HG03378 (cell line): ENCODE measurements at regions not wholly inside any gene's neighbourhood (a gene's known extent, or its start where the extent isn't known, plus 50 kb on each side); places are given as distances from the start of the nearest gene placed in this dataset.
A peak's percentile ranks its signal among the peaks of the same experiment; 100 is the strongest.

Experiments used
- ATAC-seq: cut with Tn5 transposase; IDR thresholded peaks from one replicate; pipeline ENCODE4 v1.9.1; 2021; ENCODE audit warnings: mild to moderate bottlenecking, moderate library complexity; ENCODE audit not compliant: unreplicated experiment

- ATAC-seq: no peak
Observed at GRCh38 chr4:100086766-100087431, 103.4 kb downstream of the DDIT4L start.

- ATAC-seq: no peak
Observed at GRCh38 chr4:100084892-100085291, 105.4 kb downstream of the DDIT4L start.

- peak; percentile 41 for ATAC-seq
Observed at GRCh38 chr4:100083289-100083688, 107.0 kb downstream of the DDIT4L start.

- ATAC-seq: peak; percentile 48
Observed at GRCh38 chr4:100082852-100083251, 107.4 kb downstream of the DDIT4L start.

- no peak for ATAC-seq
Observed at GRCh38 chr4:100081491-100081890, 108.8 kb downstream of the DDIT4L start.

GRCh38 chr4:100079264-100079663, 111.0 kb downstream of the DDIT4L start:
- ATAC-seq: no peak

- no peak for ATAC-seq
Observed at GRCh38 chr4:100076753-100077152, 113.5 kb downstream of the DDIT4L start.

GRCh38 chr4:100075486-100076270, 114.6 kb downstream of the DDIT4L start:
- no peak for ATAC-seq

- ATAC-seq: no peak
Observed at GRCh38 chr4:100075056-100075455, 115.2 kb downstream of the DDIT4L start.

- no peak for ATAC-seq
Observed at GRCh38 chr4:100071506-100071905, 118.8 kb downstream of the DDIT4L start.

GRCh38 chr4:100070868-100071267, 119.4 kb downstream of the DDIT4L start:
- no peak for ATAC-seq

GRCh38 chr4:100069207-100069606, 119.1 kb upstream of the H2AZ1 start:
- no peak for ATAC-seq

- no peak for ATAC-seq
Observed at GRCh38 chr4:100067255-100067654, 117.2 kb upstream of the H2AZ1 start.

- no peak for ATAC-seq
Observed at GRCh38 chr4:100063355-100063754, 113.3 kb upstream of the H2AZ1 start.

- no peak for ATAC-seq
Observed at GRCh38 chr4:100062921-100063320, 112.8 kb upstream of the H2AZ1 start.

GRCh38 chr4:100061835-100062234, 111.8 kb upstream of the H2AZ1 start:
- no peak for ATAC-seq

- peak; percentile 86 for ATAC-seq
Observed at GRCh38 chr4:100060765-100061416, 110.8 kb upstream of the H2AZ1 start.

GRCh38 chr4:100059467-100059866, 109.4 kb upstream of the H2AZ1 start:
- no peak for ATAC-seq

- ATAC-seq: no peak
Observed at GRCh38 chr4:100056701-100057100, 106.6 kb upstream of the H2AZ1 start.

GRCh38 chr4:100054071-100054470, 104.0 kb upstream of the H2AZ1 start:
- no peak for ATAC-seq

- ATAC-seq: no peak
Observed at GRCh38 chr4:100049872-100050271, 99.8 kb upstream of the H2AZ1 start.

- no peak for ATAC-seq
Observed at GRCh38 chr4:100042711-100043110, 92.6 kb upstream of the H2AZ1 start.
